ENCODE measurements at regions not wholly inside any gene's neighbourhood (a gene's known extent, or its start where the extent isn't known, plus 50 kb on each side); places are given as distances from the start of the nearest gene placed in this dataset.

GRCh38 chr2:48146552-48146951 lies 167.9 kb upstream of the FOXN2 start:
- TF ChIP-seq POLR2AphosphoS5 (IDR thresholded peaks at IDR 0.05): no peak
- TF ChIP-seq CTCF (IDR thresholded peaks at IDR 0.05): no peak
- TF ChIP-seq POLR2A (IDR thresholded peaks at IDR 0.05): no peak
- TF ChIP-seq EP300 (IDR thresholded peaks at IDR 0.05; ENCODE audit: low read depth): no peak
